NCI-H1105 (cell line): ENCODE measurements at regions not wholly inside any gene's neighbourhood (a gene's known extent, or its start where the extent isn't known, plus 50 kb on each side); places are given as distances from the start of the nearest gene placed in this dataset.
"Not testable (repeated sequence)": the region's sequence is repeated elsewhere in the genome, so short reads cannot be mapped to it uniquely, and the experiment has no call there.

Experiments
- DNase-seq: peaks from one replicate; lab custom pipeline; 2025; lab: John Stamatoyannopoulos, UW

DNA sequence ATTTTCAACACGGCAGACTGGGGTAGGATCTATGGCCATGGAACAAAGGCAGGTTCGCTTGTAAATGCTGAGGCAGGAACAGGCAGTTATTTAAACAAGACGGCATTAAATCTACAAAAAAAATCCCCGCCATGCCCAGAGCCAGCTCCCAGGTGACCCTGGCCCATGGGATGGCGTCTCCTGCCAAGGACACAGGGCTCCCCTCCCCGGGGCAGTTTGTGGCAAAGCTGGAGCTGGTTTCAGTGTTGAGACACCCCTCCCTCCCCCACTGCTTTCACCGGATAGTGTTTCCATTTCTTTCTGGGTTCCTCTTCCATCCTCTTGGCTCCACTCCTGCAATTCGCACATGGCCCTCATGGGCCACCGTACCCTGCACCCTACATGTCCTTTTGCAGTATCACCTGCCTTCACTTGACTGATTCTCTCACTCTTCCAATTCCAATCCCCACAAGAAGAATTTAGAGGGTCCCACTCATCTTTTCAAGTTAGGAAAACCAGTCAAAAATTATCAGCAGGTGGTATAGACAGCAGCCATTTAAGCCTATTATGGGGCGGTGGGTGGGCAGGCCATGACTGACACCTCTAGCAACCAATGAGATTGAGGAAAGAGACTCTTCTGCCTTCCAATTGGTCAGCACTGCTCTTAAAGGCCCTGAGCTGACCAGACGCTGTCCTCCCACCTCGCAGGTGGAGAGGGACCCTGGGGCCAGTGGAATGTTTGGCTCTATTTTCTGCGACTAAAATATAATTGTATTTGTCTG lies 52.0 kb downstream of the OLIG1 start:
- peak; percentile 19 for DNase-seq

DNA sequence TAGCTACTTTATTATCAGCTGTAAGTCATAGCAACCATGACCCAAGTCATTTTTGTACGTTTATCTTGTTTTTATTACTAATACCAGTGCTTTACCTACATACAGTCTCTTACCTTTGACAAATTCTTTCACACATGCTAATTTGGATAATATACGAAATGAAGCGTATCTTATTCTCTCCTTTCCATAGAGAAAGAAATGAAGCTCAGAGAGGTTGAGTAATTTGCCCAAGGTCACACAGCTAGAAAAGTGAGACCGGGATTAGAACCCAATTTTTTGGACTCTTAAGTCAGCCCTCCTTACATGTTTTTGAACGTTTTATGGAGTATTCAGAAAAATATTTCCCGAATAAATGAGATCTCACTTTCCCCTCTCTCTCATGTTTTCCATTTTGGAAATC lies 52.6 kb downstream of the OLIG1 start:
- no peak for DNase-seq

GRCh38 chr21:33123374-33124123 lies 53.6 kb downstream of the OLIG1 start:
- no peak for DNase-seq

- no peak for DNase-seq
Observed at GRCh38 chr21:33124889-33125288, 54.9 kb downstream of the OLIG1 start.

GRCh38 chr21:33125680-33126375 lies 55.9 kb downstream of the OLIG1 start:
- no peak for DNase-seq

GRCh38 chr21:33126569-33126968 lies 56.6 kb downstream of the OLIG1 start:
- no peak for DNase-seq

GRCh38 chr21:33127154-33127867 lies 57.4 kb downstream of the OLIG1 start:
- DNase-seq, result peak; percentile 61

DNA sequence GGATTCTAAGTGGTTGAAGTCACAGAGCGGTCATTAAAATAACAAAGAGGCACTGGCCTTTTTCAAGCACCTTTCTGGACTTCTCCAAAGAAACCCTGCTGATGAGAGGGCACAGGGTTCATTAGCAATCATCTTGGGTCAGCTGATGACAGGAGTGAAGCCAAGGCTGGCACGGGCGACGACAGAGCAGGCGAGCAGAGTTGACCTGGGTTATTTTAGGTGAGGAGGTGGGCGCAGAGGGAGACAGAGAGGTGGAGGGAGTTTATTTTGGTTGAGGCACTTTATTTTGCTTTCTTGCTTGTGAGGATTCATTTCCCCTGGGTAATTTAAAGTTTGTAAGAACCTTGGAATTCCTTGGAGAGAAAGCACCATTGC lies 57.9 kb downstream of the OLIG1 start:
- DNase-seq, result no peak

DNA sequence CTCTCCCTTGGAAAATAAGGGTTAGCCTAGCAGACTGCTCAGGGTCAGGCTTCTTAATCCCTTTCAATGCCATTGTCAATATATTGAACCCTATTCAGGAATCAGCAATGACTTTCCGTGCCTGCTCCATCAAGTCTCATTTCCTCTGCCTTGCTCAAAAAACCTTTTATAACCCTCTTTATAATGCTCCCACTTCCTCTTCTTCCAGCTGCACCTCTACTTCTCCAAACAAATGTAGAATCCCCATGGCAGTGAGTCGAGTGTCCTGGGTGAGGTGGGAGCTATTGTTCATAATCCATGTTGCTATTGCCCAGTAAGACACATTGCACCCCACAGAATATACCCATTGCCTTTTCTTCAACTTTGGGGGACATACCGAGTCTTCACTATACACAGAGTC lies 58.6 kb downstream of the OLIG1 start:
- DNase-seq, result no peak

DNA sequence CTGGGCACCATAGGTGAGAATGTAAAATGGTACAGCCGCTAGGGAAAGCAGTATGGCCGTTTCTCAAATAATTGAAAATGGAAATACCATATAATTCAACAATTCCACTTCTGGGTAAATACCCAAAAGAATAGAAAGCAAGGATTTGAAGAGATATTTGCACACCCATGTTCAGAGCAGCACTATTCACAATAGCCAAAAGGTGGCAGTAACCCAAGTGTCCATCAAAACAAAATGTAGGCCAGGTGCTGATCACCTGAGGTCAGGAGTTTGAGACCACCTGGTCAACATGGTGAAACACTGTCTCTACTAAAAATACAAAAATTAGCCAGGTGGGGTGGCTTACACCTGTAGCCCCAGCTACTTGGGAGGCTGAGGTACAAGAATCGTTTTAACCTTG lies 62.1 kb downstream of the OLIG1 start:
- DNase-seq, result no peak

DNA sequence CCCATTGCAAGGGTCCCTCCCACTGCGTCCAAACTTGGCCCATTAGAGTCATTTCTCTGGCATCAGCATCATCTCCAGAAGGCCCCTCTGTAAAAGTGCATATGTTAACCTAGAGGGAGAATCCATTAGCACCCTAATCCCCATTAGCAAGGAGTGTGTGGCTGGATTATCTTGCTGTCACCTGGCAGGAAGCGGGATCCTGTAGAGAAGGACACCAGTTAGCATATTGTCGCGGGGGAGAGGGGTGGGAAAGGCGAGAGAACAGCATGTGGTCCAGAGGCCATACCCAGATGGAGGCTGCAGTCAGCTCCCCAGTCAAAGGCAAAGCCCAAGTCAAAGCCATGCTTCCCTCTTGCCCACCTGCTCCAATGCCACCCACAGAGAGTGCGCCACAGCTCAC lies 64.0 kb downstream of the OLIG1 start:
- no peak for DNase-seq

DNA sequence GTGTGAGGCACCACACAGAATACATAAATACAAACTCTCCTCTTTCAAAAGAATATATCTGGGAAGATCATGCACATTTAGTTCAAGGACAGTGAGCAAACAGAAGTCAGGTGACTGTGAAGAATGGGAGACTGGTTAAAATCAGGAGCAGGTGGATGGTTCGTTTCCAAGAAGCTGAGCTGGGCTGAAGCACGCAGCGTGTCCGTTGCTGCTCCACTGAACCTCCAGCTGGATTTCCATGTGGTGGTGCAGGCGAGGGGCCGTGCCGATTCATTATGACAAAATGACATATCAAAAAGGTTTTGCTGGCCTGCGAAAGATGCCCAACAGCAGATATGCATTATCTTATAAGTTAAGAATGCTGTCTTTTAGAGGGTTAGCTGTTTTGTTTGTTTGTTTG lies 66.0 kb downstream of the OLIG1 start:
- peak; percentile 67 for DNase-seq

DNA sequence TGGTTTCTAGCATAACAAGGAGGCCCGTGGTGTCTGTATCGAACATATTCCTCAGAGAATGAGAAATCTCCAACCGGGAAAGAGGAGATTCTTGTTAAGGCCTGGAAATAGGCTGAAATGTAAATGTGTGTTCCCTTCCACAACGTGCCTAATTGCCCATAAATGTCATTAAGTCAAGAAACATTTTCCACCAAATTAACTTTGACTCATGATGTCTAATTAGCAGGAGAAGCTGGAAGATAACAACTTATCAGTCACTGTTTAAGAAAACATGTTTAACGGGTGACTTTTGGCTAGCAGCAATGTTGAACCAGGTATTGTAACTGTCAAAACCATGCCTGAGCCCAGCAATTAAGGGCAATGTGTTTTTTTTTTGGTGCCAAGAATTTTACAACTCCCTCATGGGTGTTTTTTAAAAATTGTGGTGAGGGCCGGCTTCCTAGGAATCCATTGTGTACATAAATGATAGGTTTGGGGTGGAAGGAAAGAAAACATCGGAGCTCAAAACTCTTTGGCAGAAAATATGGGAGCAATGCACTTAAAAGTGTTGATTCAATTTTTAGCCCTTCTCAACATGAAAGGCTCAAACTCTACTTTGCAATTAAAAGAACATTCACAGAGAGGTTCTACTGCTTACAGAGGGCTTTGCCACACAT lies 67.0 kb downstream of the OLIG1 start:
- no peak for DNase-seq

- no peak for DNase-seq
Observed at GRCh38 chr21:33139084-33139483, 69.1 kb downstream of the OLIG1 start.

- DNase-seq, result no peak
Observed at GRCh38 chr21:33140288-33140687, 70.3 kb downstream of the OLIG1 start.

- no peak for DNase-seq
Observed at GRCh38 chr21:33146467-33146866, 76.5 kb downstream of the OLIG1 start.

GRCh38 chr21:33149181-33149580 lies 79.2 kb downstream of the OLIG1 start:
- no peak for DNase-seq

GRCh38 chr21:33150968-33151367 lies 78.8 kb upstream of the IFNAR2 start:
- DNase-seq, result not testable (repeated sequence)

- DNase-seq, result no peak
Observed at GRCh38 chr21:33151941-33152731, 77.6 kb upstream of the IFNAR2 start.

DNA sequence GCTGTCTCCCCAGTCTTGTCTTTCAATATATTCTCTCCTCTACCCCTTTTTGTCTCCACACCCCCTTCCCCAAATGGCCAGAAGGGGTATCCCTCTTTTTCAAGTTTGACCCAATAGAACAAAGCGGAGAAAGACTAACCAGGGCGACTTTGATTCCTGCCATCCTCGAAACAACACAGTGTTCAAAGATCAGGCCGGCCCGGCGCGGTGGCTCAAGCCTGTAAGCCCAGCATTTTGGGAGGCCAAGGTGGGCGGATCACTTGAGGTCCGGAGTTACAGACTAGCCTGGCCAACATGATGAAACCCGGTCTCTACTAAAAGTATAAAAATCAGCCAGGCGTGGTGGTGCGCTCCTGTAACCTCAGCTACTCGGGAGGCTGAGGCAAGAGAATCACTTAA lies 77.0 kb upstream of the IFNAR2 start:
- DNase-seq, result no peak

- no peak for DNase-seq
Observed at GRCh38 chr21:33155005-33155404, 74.7 kb upstream of the IFNAR2 start.
